ENCODE measurements at regions not wholly inside any gene's neighbourhood (a gene's known extent, or its start where the extent isn't known, plus 50 kb on each side); places are given as distances from the start of the nearest gene placed in this dataset.

DNA sequence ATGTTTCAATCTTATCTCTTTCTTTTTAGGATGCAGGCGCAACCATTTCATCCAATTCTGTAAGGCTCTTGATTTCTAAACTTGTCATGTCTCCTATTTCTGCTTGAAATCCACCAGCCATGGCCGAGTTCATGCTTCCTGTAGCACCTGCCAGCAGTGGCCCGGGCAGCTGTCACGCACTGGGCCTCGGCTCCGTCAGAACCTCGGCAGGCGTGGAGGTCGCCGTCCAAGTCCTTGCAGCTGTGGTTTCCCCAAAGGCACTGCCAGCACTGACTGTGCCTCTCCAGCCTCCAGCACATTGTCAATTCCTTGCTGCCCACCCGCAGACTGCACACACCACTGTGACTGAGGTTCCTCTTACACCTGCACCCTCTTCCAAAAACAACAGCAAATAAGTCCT is 188.7 kb upstream of the SALL3 start:
- H4K20me1 ChIP-seq (ENCODE audit: insufficient read depth, low read length), result no peaks in the 10 kb centered on the region
- no peak overlapping the region for H3K9ac ChIP-seq (ENCODE audit: low read depth, low read length)
- no peak for TF ChIP-seq EZH2 (IDR thresholded peaks at IDR 0.05; ENCODE audit: borderline replicate concordance, low read depth, low read length, severe bottlenecking)
- TF ChIP-seq, protein P1, sequence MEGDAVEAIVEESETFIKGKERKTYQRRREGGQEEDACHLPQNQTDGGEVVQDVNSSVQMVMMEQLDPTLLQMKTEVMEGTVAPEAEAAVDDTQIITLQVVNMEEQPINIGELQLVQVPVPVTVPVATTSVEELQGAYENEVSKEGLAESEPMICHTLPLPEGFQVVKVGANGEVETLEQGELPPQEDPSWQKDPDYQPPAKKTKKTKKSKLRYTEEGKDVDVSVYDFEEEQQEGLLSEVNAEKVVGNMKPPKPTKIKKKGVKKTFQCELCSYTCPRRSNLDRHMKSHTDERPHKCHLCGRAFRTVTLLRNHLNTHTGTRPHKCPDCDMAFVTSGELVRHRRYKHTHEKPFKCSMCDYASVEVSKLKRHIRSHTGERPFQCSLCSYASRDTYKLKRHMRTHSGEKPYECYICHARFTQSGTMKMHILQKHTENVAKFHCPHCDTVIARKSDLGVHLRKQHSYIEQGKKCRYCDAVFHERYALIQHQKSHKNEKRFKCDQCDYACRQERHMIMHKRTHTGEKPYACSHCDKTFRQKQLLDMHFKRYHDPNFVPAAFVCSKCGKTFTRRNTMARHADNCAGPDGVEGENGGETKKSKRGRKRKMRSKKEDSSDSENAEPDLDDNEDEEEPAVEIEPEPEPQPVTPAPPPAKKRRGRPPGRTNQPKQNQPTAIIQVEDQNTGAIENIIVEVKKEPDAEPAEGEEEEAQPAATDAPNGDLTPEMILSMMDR (IDR thresholded peaks at IDR 0.05; ENCODE audit: borderline replicate concordance, extremely low read depth, low read length, poor library complexity, severe bottlenecking), result no peak
- no peaks in the 10 kb centered on the region for H3K36me3 ChIP-seq (ENCODE audit: insufficient read depth, low read length)
- H2AFZ ChIP-seq (ENCODE audit: low read depth, low read length), result no peak overlapping the region
- no peak overlapping the region for H3K4me3 ChIP-seq (ENCODE audit: low read depth in 1 of 2, low read length in 2 of 2)
- H3K27ac ChIP-seq (ENCODE audit: low read length), result no peak overlapping the region
- no peaks in the 10 kb centered on the region for H3K4me1 ChIP-seq (ENCODE audit: insufficient read depth, low read length)
- no peak for ATAC-seq (ENCODE audit: insufficient read depth, low read depth)
- no peaks in the 10 kb centered on the region for H3K27me3 ChIP-seq (ENCODE audit: insufficient read depth, low read length, poor library complexity)
- no peaks in the 10 kb centered on the region for H3K79me2 ChIP-seq (ENCODE audit: insufficient read depth, low read length)
- H3K4me2 ChIP-seq (ENCODE audit: insufficient read depth, low read length), result no peak overlapping the region
- no peaks in the 10 kb centered on the region for H3K9me3 ChIP-seq (ENCODE audit: insufficient read depth, low read length, severe bottlenecking)
- no peak for DNase-seq

GRCh38 chr18:78792094-78792493 is 187.5 kb upstream of the SALL3 start:
- Histone ChIP-seq H3K4me3 (ENCODE audit: low read depth in 1 of 2, low read length in 2 of 2) (no peak overlapping the region), H3K36me3 (ENCODE audit: insufficient read depth, low read length) (no peaks in the 10 kb centered on the region), H2AFZ (ENCODE audit: low read depth, low read length) (no peak overlapping the region), H3K79me2 (ENCODE audit: insufficient read depth, low read length) (no peaks in the 10 kb centered on the region), H3K4me1 (ENCODE audit: insufficient read depth, low read length) (no peaks in the 10 kb centered on the region), H3K9me3 (ENCODE audit: insufficient read depth, low read length, severe bottlenecking) (no peaks in the 10 kb centered on the region), H3K27me3 (ENCODE audit: insufficient read depth, low read length, poor library complexity) (no peaks in the 10 kb centered on the region), H4K20me1 (ENCODE audit: insufficient read depth, low read length) (no peaks in the 10 kb centered on the region), H3K27ac (ENCODE audit: low read length) (no peak overlapping the region), H3K4me2 (ENCODE audit: insufficient read depth, low read length) (no peak overlapping the region), H3K9ac (ENCODE audit: low read depth, low read length) (no peak overlapping the region)
- no peak for TF ChIP-seq EZH2 (IDR thresholded peaks at IDR 0.05; ENCODE audit: borderline replicate concordance, low read depth, low read length, severe bottlenecking)
- TF ChIP-seq, protein P1 (IDR thresholded peaks at IDR 0.05; ENCODE audit: borderline replicate concordance, extremely low read depth, low read length, poor library complexity, severe bottlenecking), result no peak
- DNase-seq, result no peak
- ATAC-seq (ENCODE audit: insufficient read depth, low read depth), result no peak

- H3K9me3 ChIP-seq (ENCODE audit: insufficient read depth, low read length, severe bottlenecking), result no peaks in the 10 kb centered on the region
- ATAC-seq (ENCODE audit: insufficient read depth, low read depth), result no peak
- no peaks in the 10 kb centered on the region for H4K20me1 ChIP-seq (ENCODE audit: insufficient read depth, low read length)
- H3K36me3 ChIP-seq (ENCODE audit: insufficient read depth, low read length), result no peaks in the 10 kb centered on the region
- H2AFZ ChIP-seq (ENCODE audit: low read depth, low read length), result no peak overlapping the region
- no peak overlapping the region for H3K9ac ChIP-seq (ENCODE audit: low read depth, low read length)
- no peak overlapping the region for H3K4me3 ChIP-seq (ENCODE audit: low read depth in 1 of 2, low read length in 2 of 2)
- H3K4me1 ChIP-seq (ENCODE audit: insufficient read depth, low read length), result no peaks in the 10 kb centered on the region
- H3K4me2 ChIP-seq (ENCODE audit: insufficient read depth, low read length), result no peak overlapping the region
- DNase-seq, result no peak
- no peak for TF ChIP-seq EZH2 (IDR thresholded peaks at IDR 0.05; ENCODE audit: borderline replicate concordance, low read depth, low read length, severe bottlenecking)
- no peaks in the 10 kb centered on the region for H3K79me2 ChIP-seq (ENCODE audit: insufficient read depth, low read length)
- H3K27me3 ChIP-seq (ENCODE audit: insufficient read depth, low read length, poor library complexity), result no peaks in the 10 kb centered on the region
- no peak overlapping the region for H3K27ac ChIP-seq (ENCODE audit: low read length)
Observed at GRCh38 chr18:78792736-78793135, 186.9 kb upstream of the SALL3 start.

DNA sequence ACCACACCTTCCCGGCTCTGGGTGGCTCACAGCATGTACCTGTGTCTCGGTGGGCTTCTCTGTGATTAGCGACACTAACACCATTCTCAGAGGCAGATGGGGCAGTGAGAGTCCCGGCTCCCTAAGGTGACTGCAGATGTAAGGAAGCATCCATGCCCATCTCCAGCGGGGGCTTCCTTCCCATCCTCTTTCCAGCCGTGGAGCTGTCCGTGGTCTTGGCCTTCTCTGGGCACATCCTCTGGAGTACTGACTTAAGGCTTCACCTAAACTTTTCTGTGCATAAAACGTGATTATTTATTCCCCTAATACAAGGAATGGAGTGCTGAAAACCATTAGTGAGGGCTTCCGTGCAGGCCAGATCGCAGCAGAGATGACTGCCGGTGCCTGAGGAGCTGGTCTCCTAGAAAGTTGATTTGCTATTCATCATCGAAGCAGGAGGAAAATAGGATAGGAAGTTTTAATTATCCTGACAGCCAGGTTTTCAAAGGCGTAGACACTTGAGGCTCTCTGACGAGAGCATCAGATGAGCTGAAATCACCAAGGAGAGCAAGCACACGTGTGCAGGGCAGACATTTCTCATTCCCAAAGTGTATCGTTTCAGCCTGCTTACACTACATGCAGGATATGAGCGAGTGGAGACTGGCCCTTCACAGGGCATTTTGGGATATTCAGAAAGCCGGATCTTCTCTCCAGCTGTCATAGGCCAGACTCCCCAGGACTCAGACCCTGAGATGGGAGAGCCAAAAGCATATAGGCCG is 186.1 kb upstream of the SALL3 start:
- no peaks in the 10 kb centered on the region for H3K36me3 ChIP-seq (ENCODE audit: insufficient read depth, low read length)
- no peak for TF ChIP-seq EZH2 (IDR thresholded peaks at IDR 0.05; ENCODE audit: borderline replicate concordance, low read depth, low read length, severe bottlenecking)
- TF ChIP-seq, protein P1 (IDR thresholded peaks at IDR 0.05; ENCODE audit: borderline replicate concordance, extremely low read depth, low read length, poor library complexity, severe bottlenecking), result no peak
- DNase-seq (no peak), ATAC-seq (ENCODE audit: insufficient read depth, low read depth) (no peak)
- H3K27ac ChIP-seq (ENCODE audit: low read length), result no peak overlapping the region
- no peaks in the 10 kb centered on the region for H4K20me1 ChIP-seq (ENCODE audit: insufficient read depth, low read length)
- no peaks in the 10 kb centered on the region for H3K9me3 ChIP-seq (ENCODE audit: insufficient read depth, low read length, severe bottlenecking)
- H3K4me2 ChIP-seq (ENCODE audit: insufficient read depth, low read length), result no peak overlapping the region
- no peak overlapping the region for H2AFZ ChIP-seq (ENCODE audit: low read depth, low read length)
- H3K27me3 ChIP-seq (ENCODE audit: insufficient read depth, low read length, poor library complexity), result no peaks in the 10 kb centered on the region
- H3K4me1 ChIP-seq (ENCODE audit: insufficient read depth, low read length), result no peaks in the 10 kb centered on the region
- no peaks in the 10 kb centered on the region for H3K79me2 ChIP-seq (ENCODE audit: insufficient read depth, low read length)
- no peak overlapping the region for H3K9ac ChIP-seq (ENCODE audit: low read depth, low read length)
- no peak overlapping the region for H3K4me3 ChIP-seq (ENCODE audit: low read depth in 1 of 2, low read length in 2 of 2)

Data from DND-41 (cell line).